Thyroid gland (tissue), 4 donors: ENCODE measurements at regions not wholly inside any gene's neighbourhood (a gene's known extent, or its start where the extent isn't known, plus 50 kb on each side); places are given as distances from the start of the nearest gene placed in this dataset.

Source experiments
- DNase-seq, 2 donors: peaks; one replicate each; pipeline ENCODE4 v3.0.0-alpha.2; 2019
- H3K27ac ChIP-seq, 3 donors: fragments of 200-600 bp; sonication (generic); 1 replicate in 2 of 3; 2 replicates in 1 of 3; pipeline ENCODE4 v1.5.1; 2016 to 2019; ENCODE audit warnings: mild to moderate bottlenecking in 1 of 3, moderate library complexity in 1 of 3
- H3K27me3 ChIP-seq: fragments of 200-600 bp; sonication (generic); one replicate; pipeline ENCODE4 v1.5.1; 2019
- H3K36me3 ChIP-seq, 2 donors: fragments of 200-600 bp; sonication (generic); one replicate each; pipeline ENCODE4 v1.5.1; 2016 to 2019
- H3K4me1 ChIP-seq, 2 donors: fragments of 200-600 bp; sonication (generic); one replicate each; pipeline ENCODE4 v1.5.1; 2017 to 2019
- H3K4me3 ChIP-seq, 3 donors: fragments of 200-600 bp; sonication (generic); replicated peaks in 1 of 3; 1 replicate in 2 of 3; 2 replicates in 1 of 3; pipeline ENCODE4 v1.5.1; 2016; ENCODE audit warnings: mild to moderate bottlenecking in 1 of 3
- H3K9me3 ChIP-seq: fragments of 200-600 bp; sonication (generic); one replicate; pipeline ENCODE4 v1.5.1; 2017
- CTCF ChIP-seq, 6 experiments: fragments of 200-600 bp in 3 of 6; fragments of 450-650 bp in 3 of 6; sonication (generic) in 3 of 6; IDR thresholded peaks; one replicate each; pipeline ENCODE4 v1.5.1; 2016 to 2019; ENCODE audit warnings: antibody characterized with exemption in 6 of 6, mild to moderate bottlenecking in 2 of 6, inconsistent platforms in 1 of 6, moderate library complexity in 1 of 6
- POLR2A ChIP-seq, 2 donors: fragments of 450-650 bp; IDR thresholded peaks; one replicate each; pipeline ENCODE4 v1.6.1; 2017; ENCODE audit warnings: antibody characterized with exemption in 2 of 2, mild to moderate bottlenecking in 2 of 2, moderate library complexity in 1 of 2
- WGBS, 2 donors: methylation state at CpG; one replicate each; pipeline ENCODE4 v1.1.5; 2017; 5-methylcytosine and 5-hydroxymethylcytosine counted together
- intact Hi-C: fragments of 100-400 bp; cut with DNase I; formaldehyde crosslinking; loops from one replicate; pipeline ENCODE4 v1.15.1; 2023

DNA sequence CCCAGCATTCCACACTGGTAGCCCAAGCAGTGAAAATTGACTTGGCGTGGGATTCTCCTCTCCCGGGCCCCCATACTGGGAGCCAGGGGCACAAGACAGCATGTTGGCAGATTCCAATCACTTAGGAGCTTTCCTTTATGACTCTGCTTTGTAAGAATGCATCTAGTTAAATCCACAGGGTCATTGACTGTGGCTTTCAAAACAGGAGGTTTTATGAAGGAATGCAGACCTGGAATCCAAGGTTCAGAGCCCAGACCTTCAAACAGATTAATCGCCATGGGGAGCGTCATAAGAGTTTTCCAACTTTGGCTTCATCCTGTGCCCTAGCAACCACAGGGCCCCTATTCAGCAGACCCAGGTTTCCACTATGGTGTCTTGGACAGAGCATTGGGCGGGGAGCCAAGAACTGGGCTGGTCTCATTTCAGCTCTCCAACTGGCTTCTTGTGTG, 76.4 kb upstream of the RMST start:
- intact Hi-C loops: no loop called here
- TF ChIP-seq CTCF (IDR thresholded peaks at IDR 0.05): no peak
- TF ChIP-seq POLR2A (IDR thresholded peaks at IDR 0.05): no peak
- no peak overlapping the region for H3K27ac ChIP-seq
- H3K36me3 ChIP-seq: no peaks in the 10 kb centered on the region
- H3K27me3 ChIP-seq: no peaks in the 10 kb centered on the region
- no peak overlapping the region for H3K4me3 ChIP-seq
- DNase-seq: peak; percentile 62 to 63
- H3K9me3 ChIP-seq: no peaks in the 10 kb centered on the region
- no peaks in the 10 kb centered on the region for H3K4me1 ChIP-seq
- WGBS, 2 donors: 55% methylated on average over 5 of the region's 5 CpGs

- Histone ChIP-seq H3K9me3 (no peaks in the 10 kb centered on the region), H3K27me3 (no peaks in the 10 kb centered on the region), H3K27ac (no peak overlapping the region), H3K4me1 (no peaks in the 10 kb centered on the region), H3K36me3 (no peaks in the 10 kb centered on the region), H3K4me3 (no peak overlapping the region)
- 73 to 74% methylated on average over 2 of the region's 2 CpGs for WGBS, 2 donors
- no peak for DNase-seq
- intact Hi-C loops: no loop called here
- TF ChIP-seq POLR2A (IDR thresholded peaks at IDR 0.05): no peak
- no peak for TF ChIP-seq CTCF (IDR thresholded peaks at IDR 0.05)
Measured at GRCh38 chr12:97387844-97388243, 74.8 kb upstream of the RMST start.

DNA sequence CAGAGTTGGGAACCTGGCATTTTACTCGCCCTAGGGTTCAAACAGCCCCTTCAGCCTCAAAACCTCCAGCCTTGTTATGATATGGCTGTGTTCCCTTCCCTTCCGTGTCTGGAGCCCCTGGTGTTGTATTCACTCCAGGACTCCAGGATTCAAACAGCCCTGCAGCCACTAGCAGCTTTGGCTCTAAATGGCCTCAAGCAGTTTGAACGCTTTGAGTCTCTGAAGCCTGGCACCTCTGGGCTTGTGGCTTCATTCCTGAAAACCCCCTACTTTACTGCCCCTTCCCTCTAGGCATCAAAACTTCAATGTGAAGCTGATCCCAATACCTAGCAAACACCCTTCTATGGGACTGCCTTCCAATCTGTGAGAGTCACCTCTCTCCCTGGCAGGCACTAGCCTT, 67.9 kb upstream of the RMST start:
- no peak for DNase-seq
- H3K36me3 ChIP-seq: no peaks in the 10 kb centered on the region
- TF ChIP-seq CTCF (IDR thresholded peaks at IDR 0.05) (no peak), POLR2A (IDR thresholded peaks at IDR 0.05) (no peak)
- intact Hi-C loops: no loop called here
- 74 to 84% methylated on average over 3 of the region's 3 CpGs for WGBS, 2 donors
- no peaks in the 10 kb centered on the region for H3K4me1 ChIP-seq
- H3K27ac ChIP-seq: no peak overlapping the region
- H3K9me3 ChIP-seq: no peaks in the 10 kb centered on the region
- no peak overlapping the region for H3K4me3 ChIP-seq
- no peaks in the 10 kb centered on the region for H3K27me3 ChIP-seq

DNA sequence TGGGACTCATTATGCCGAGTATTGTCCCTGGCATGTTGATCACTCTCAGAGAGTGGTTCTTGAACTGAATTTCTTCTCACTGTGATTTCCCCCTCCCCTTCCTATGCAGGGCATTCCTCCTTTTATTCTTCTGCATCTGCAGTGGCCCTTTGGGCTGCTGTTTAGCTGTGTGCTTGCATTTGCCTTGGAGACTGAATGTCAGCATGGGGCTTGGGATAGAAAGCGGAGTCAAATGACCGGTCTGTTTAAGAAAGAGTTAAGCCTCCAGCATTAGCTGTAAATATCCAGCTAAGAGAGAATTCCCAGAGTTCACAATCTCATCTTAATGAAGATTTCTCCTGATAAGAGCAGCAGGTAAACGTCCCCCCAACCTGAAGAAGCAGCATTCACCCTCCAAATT, 65.6 kb upstream of the RMST start:
- H3K27ac ChIP-seq: no peak overlapping the region
- 42 to 45% methylated on average over 4 of the region's 4 CpGs for WGBS, 2 donors
- H3K9me3 ChIP-seq: no peaks in the 10 kb centered on the region
- H3K4me3 ChIP-seq: no peak overlapping the region
- intact Hi-C loops: no loop called here
- no peaks in the 10 kb centered on the region for H3K4me1 ChIP-seq
- H3K27me3 ChIP-seq: no peaks in the 10 kb centered on the region
- no peaks in the 10 kb centered on the region for H3K36me3 ChIP-seq
- no peak for TF ChIP-seq CTCF (IDR thresholded peaks at IDR 0.05)
- TF ChIP-seq POLR2A (IDR thresholded peaks at IDR 0.05): no peak
- DNase-seq: no peak

- H3K9me3 ChIP-seq: no peaks in the 10 kb centered on the region
- intact Hi-C loops: no loop called here
- H3K36me3 ChIP-seq: no peaks in the 10 kb centered on the region
- H3K27me3 ChIP-seq: no peaks in the 10 kb centered on the region
- no peak overlapping the region for H3K27ac ChIP-seq
- H3K4me3 ChIP-seq: no peak overlapping the region
- H3K4me1 ChIP-seq: no peaks in the 10 kb centered on the region
- DNase-seq: no peak
- 74 to 78% methylated on average over 4 of the region's 4 CpGs for WGBS, 2 donors
- TF ChIP-seq CTCF (IDR thresholded peaks at IDR 0.05) (no peak), POLR2A (IDR thresholded peaks at IDR 0.05) (no peak)
Measured at GRCh38 chr12:97398704-97399103, 63.9 kb upstream of the RMST start.
